ENCODE measurements at regions not wholly inside any gene's neighbourhood (a gene's known extent, or its start where the extent isn't known, plus 50 kb on each side); places are given as distances from the start of the nearest gene placed in this dataset.

DNA sequence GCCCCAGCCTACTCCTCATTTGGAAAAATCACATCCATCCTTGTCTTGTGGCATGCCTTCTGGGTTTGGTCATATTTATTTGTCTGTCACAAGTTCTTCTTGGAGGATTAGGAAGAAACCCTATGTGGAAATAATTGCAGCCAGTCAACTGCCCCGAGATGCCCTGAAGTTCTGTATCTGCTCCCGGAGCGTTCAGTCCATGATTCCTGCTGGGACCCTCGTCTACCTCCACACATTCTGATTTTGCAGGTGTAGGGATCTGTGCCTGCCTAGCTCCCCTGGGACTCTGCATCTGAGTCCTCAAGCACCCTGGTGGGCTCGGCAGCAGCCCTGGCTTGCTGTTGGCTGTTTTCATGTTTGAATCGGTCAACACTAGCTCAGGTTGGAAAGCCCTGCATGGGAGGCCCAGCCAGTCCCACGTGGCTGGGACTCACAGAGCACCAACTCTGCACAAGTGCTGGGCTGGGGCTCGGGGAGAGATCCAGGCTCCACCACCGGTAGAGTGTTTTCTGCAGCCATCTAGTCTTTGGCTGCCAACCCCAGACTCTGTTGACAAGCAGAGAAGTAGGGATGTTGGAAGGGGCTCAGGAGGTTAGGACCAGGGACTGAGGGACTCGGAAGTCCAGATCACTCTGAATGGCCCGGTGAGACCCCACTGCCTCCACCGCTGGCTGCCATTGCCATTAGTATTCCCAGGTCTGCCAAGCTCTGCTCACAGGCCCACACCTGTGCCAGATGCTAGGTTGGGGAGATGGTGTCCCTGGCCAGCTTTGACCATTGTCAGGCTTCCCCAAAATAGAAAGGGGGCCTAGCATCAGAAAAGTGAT lies 183.5 kb upstream of the CST7 start:
- TF ChIP-seq, protein P1, sequence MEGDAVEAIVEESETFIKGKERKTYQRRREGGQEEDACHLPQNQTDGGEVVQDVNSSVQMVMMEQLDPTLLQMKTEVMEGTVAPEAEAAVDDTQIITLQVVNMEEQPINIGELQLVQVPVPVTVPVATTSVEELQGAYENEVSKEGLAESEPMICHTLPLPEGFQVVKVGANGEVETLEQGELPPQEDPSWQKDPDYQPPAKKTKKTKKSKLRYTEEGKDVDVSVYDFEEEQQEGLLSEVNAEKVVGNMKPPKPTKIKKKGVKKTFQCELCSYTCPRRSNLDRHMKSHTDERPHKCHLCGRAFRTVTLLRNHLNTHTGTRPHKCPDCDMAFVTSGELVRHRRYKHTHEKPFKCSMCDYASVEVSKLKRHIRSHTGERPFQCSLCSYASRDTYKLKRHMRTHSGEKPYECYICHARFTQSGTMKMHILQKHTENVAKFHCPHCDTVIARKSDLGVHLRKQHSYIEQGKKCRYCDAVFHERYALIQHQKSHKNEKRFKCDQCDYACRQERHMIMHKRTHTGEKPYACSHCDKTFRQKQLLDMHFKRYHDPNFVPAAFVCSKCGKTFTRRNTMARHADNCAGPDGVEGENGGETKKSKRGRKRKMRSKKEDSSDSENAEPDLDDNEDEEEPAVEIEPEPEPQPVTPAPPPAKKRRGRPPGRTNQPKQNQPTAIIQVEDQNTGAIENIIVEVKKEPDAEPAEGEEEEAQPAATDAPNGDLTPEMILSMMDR (IDR thresholded peaks at IDR 0.05), result no peak
- no peak for TF ChIP-seq POLR2A (IDR thresholded peaks at IDR 0.05)
- peak overlapping the region in 1 of 4 donors; percentile 9 for H3K27ac ChIP-seq
- peaks cover 0 to 1% (median 0%) of the 10 kb centered on the region in 3 donors for H3K9me3 ChIP-seq
- H3K4me1 ChIP-seq, result no peaks in the 10 kb centered on the region
- H3K27me3 ChIP-seq, result peaks cover 0 to 11% (median 0%) of the 10 kb centered on the region in 4 donors
- intact Hi-C loops (cut with DNase I), result no loop called here
- DNase-seq, result no peak
- no peak overlapping the region for H3K4me3 ChIP-seq
- 76 to 81% methylated on average over 7 to 9 of the region's 12 CpGs for WGBS, 2 donors
- H3K36me3 ChIP-seq, result no peaks in the 10 kb centered on the region

DNA sequence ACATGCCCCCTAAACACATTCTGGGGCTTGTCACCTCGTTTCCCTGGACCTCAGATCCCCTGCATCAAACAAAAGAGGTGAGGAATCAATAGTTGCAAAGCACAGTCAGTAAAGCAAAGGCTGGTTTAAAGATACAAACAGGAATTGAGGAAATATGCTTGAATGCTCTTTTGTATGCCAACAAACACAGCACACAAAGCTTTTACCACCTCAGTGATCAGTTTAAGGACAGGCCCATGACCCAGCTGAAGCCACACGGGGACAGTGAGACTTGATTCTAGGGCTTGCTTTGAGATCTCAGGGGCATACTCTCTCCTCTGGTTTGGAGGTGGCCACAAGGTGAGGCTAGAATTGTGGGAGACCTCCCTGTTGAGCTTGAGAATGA lies 182.9 kb upstream of the CST7 start:
- TF ChIP-seq, protein P1 (IDR thresholded peaks at IDR 0.05), result no peak
- no peak for TF ChIP-seq POLR2A (IDR thresholded peaks at IDR 0.05)
- no peak overlapping the region for H3K27ac ChIP-seq
- no peak for DNase-seq
- peaks cover 0 to 15% (median 0%) of the 10 kb centered on the region in 4 donors for H3K27me3 ChIP-seq
- WGBS, 2 donors, result 42 to 50% methylated on average over 2 of the region's 2 CpGs
- no peaks in the 10 kb centered on the region for H3K9me3 ChIP-seq
- H3K4me3 ChIP-seq, result no peak overlapping the region
- H3K36me3 ChIP-seq, result no peaks in the 10 kb centered on the region
- intact Hi-C loops (cut with DNase I), result no loop called here
- no peaks in the 10 kb centered on the region for H3K4me1 ChIP-seq

DNA sequence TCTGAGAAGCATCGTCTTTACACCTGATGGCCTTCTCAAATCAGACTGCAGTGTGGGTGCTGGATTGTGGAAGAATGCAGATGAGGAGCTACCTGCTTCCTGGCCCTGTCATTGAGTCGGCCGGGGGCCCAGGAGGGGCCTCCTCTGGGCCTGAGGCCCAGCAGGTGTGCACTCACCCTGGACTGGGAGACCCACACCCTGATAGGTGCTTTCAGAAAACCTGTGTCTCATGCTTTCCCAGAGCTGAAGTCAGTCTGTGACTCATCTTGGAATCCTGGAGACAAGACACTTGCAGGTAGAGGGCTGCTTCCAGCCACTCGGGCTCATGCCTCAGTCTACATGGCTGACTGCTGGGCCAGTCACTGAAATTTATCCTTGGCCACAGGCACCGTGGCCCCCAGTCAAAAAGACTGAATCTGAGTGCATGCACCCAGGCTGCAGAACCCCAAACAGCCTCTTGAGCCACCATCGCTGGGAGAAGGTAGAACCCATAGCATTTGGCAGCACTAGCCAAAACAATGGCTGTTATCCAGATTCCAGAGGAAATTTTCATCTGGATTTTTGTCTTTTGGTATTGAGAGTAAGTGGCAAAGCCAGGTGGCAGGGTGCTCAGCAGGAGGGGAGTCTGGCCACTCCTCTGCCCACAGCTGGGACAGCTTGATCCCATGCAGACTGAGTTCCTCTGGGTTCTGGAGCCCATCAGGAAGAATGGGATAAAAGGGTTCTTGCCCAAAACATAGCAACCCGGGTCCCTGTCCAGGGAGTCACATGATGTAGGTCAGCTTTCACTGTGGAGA lies 182.0 kb upstream of the CST7 start:
- no peak for DNase-seq
- Histone ChIP-seq H3K4me1 (no peaks in the 10 kb centered on the region), H3K36me3 (no peaks in the 10 kb centered on the region), H3K27me3 (peaks cover 0 to 15% (median 0%) of the 10 kb centered on the region in 4 donors), H3K4me3 (no peak overlapping the region), H3K9me3 (no peaks in the 10 kb centered on the region), H3K27ac (no peak overlapping the region)
- intact Hi-C loops (cut with DNase I), result no loop called here
- TF ChIP-seq, protein P1 (IDR thresholded peaks at IDR 0.05), result no peak
- TF ChIP-seq POLR2A (IDR thresholded peaks at IDR 0.05), result no peak
- 86 to 100% methylated on average over 2 to 6 of the region's 7 CpGs for WGBS, 2 donors

DNA sequence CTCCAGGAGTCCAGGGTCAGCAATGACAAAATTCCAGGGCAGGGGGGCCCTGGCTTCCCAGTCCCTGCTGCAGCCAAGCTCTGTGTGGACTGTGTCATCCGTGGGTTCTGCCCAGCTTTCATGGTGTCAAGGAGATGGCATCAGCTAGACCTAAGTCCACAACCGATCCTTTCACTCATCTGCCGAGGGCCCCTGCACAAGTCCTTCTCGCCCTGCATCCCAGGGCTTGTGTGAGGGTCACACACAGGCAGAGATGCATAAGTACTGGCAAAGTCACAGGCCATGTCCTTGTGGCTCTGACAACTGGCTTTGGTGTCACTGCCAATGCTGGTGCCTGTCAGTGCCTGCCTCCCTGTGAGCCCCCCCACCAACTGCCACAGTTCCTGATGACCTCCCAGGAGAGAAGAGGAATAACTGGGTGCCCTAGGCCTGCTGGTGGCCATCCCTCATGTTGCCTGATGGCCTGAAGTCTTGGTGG lies 181.4 kb upstream of the CST7 start:
- TF ChIP-seq, protein P1 (IDR thresholded peaks at IDR 0.05), result no peak
- TF ChIP-seq POLR2A (IDR thresholded peaks at IDR 0.05), result no peak

DNA sequence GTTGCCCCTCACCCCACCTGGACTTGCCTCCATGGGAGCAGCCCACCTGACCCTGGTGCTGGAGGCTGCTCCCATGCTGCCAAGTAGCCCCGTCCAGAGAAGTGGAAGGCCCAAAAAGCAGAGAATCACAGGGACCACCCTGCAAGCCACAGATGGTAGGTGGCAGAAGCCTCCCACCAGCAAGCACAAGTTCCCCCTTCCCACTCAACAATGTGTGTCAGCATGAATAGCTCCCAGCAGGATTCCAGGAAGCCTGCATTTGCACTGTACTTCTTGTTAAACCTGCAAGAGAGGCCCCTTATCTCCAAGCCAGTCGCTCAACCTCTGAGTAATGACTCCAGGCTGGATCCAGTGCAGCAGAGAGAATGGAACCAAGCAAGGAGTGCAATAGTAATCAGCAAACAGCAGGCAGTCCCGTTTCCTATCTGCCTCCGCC lies 180.8 kb upstream of the CST7 start:
- Histone ChIP-seq H3K36me3 (no peaks in the 10 kb centered on the region), H3K27me3 (peaks cover 0 to 19% (median 0%) of the 10 kb centered on the region in 4 donors), H3K4me3 (no peak overlapping the region), H3K9me3 (no peaks in the 10 kb centered on the region), H3K27ac (no peak overlapping the region), H3K4me1 (peaks cover 0 to under 1% (median 0%) of the 10 kb centered on the region in 3 donors)
- WGBS, 2 donors, result 64 to 90% methylated on average over 3 to 4 of the region's 4 CpGs
- DNase-seq, result no peak
- TF ChIP-seq, protein P1 (IDR thresholded peaks at IDR 0.05), result no peak
- no peak for TF ChIP-seq POLR2A (IDR thresholded peaks at IDR 0.05)
- intact Hi-C loops (cut with DNase I), result no loop called here

More for the DNA sequence above, 181.4 kb upstream of the CST7 start:
- H3K27ac ChIP-seq, result no peak overlapping the region
- no peak for DNase-seq
- H3K36me3 ChIP-seq, result no peaks in the 10 kb centered on the region
- intact Hi-C loops (cut with DNase I), result no loop called here
- H3K4me3 ChIP-seq, result no peak overlapping the region
- WGBS, 2 donors, result 100% methylated on average over 2 to 3 of the region's 4 CpGs
- peaks cover 0 to 15% (median 0%) of the 10 kb centered on the region in 4 donors for H3K27me3 ChIP-seq
- H3K4me1 ChIP-seq, result no peaks in the 10 kb centered on the region
- H3K9me3 ChIP-seq, result no peaks in the 10 kb centered on the region

All from esophagus squamous epithelium (tissue), 5 donors.